HG02588 (cell line): ENCODE measurements at regions not wholly inside any gene's neighbourhood (a gene's known extent, or its start where the extent isn't known, plus 50 kb on each side); places are given as distances from the start of the nearest gene placed in this dataset.
"Not testable (repeated sequence)": the region's sequence is repeated elsewhere in the genome, so short reads cannot be mapped to it uniquely, and the experiment has no call there.

Source experiments
- ATAC-seq: cut with Tn5 transposase; IDR thresholded peaks from one replicate; pipeline ENCODE4 v1.9.1; 2021; ENCODE audit warnings: mild to moderate bottlenecking, moderate library complexity; ENCODE audit not compliant: unreplicated experiment

DNA sequence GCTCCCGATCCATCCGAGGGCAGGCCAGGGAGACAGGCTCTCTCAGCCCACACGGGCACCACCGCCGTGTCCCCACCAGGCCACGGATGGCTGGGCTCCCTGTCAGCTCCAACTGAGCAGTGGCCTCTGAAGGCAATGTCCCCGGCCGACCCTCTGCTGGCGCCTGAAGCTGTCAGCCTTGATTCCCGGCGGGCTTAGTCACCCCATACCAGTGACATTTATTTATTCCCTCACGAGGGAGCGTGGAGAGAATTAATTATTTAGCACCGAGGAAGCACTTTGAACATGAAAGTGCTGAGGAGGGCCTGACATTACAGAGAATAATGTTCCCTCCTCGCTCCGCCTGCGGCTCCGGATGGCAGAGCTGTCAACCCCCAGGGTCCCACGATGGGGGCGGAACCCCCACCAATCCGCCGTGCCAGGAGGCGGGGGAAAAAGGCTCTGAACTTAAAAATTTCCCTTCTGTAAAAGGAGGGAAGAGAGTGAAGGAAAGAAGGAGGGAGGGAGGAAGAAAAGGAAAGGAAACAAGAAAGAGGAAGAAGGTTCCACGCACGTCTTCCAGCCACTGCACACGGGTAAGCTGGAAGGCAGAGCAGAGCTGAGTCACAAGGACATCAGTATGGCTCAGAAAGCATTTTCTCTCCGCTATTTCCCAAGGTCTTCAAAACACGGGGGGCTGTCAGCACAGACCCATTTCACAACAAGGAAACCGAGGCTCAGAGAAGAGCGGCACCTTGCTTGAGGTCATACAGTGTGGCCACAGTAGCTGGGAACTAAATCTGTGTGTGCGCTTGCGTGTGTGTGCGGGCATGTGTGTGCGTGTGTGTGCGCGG, 108.7 kb upstream of the NCOR2 start:
- ATAC-seq = no peak

DNA sequence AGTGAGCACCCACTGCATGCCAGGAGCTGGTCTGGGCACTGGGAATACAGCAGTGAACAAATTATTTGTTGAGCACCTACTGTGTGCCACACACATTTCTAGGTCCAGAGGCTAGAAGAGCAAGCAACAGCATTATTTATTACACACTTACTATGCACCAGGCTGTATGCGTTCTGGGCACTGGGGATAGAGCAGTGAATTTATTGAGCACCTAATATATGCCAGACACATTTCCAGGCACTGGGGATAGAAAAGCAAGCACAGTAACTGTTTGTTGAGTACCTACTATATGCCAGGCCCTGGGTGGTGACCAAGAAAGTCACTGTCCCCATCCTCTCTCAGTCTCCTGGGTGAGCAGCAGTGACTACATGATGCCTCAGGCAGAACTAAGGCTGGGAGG, 107.5 kb upstream of the NCOR2 start:
- no peak for ATAC-seq

DNA sequence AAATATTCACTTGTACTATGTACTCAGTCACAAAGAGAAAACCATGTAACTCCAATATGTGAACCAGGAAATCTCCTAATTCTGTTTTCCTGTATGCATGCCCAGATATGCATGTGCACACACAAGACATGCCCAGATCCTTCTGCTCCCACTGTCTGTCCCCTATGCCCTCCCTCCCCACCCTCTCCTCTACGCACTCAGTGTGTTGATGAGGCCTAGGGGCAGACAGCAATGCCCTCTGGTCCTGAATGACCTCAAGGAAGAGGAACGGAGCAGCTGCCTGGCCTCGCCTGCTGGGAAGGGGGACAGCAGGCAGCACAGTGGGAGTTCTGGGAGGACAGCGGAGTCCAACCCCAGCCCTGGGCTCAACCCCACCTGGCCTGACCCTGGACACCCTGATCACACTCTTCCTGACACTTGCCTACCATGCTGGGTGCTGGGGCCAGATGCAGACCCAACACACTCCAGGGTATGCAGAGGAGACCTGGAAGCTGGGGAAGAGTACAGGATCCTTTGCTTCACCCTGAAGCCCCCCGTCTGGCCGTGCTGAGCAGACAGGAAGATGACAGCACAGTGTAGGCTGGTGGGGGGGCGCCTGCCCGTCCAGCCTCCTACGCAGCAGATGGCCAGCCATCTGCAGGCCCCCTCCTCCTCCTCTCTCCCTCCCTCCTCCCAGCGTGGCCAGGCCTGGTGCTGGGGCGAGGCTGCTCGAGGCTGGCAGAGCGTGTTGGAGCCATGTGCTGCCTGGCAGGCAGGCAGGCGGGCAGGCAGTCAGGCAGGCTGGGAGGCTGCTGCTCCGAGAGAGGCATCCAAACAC, 106.6 kb upstream of the NCOR2 start:
- ATAC-seq = no peak

DNA sequence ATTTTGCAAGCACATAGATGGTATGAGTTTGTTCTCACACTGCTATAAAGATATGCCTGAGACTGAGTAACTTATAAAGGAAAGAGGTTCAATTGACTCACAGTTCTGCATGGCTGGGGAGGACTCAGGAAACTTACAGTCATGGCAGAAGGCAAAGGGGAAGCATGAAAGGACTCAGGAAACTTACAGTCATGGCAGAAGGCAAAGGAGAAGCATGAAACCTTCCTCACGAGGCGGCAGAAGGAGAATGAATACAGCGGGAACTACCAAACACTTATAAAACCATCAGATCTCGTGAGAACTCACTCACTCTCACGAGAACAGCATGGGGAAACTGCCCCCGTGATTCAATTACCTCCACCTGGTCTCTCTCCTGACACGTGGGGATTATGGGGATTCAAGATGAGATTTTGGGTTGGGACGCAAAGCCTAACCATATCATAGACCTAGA, 101.9 kb upstream of the NCOR2 start:
- ATAC-seq = not testable (repeated sequence)

DNA sequence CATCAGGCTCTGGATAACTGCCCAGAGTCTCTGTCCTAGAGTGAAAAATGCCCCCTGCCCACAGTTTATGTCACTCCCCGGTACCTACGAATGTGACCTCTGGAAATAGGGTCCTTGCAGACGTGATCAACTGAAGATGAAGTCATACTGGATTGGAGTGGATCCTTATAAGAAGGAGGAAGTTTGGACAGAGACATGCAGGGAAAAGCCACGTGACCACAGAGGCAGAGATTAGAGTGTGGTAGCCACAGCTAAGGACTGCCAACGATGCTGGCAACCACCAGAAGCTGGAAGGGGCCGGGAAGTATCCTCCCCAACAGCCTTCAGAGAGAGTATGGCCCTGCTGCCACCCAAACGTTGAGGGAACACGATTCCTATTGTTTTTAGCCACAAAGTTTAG, 101.2 kb upstream of the NCOR2 start:
- no peak for ATAC-seq

DNA sequence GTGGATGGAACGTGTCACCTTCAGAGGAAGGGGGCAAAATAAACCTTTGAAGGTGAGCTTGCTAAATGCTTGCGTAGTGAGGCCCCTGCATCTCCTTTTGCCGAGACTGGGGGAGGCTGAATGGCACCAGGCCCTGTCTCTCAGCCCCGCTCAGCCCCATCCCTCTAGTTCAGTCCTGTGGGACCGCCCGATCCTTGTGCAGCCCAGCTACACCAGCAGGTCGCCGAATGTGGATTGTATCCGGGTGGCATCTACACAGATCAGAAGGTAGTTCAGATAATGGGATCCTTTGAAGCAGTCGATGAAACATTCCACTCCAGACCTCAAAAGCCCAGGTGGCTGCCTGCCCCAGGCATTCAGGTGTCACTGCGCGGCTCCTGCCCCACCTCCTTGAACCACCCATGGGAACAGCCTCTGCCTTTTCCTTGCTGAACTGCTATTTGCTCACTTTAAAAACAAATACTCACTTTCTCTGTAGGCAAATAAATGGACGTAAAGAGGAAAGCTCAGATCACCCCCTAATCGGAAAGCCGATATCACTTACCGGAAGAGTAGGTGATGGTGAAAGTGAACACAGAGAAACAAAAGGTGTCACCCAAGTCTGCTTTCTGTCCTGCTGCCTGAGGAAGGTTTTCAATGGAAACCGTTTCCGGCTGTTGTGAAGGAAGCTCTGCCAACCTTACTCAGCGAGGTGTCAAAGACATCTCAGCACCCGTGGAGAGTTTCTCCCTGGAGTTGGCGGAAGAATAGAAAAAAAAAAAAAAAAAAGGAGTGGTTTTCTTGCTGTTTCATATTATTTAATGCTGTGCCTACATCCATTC, 100.3 kb upstream of the NCOR2 start:
- ATAC-seq = no peak

DNA sequence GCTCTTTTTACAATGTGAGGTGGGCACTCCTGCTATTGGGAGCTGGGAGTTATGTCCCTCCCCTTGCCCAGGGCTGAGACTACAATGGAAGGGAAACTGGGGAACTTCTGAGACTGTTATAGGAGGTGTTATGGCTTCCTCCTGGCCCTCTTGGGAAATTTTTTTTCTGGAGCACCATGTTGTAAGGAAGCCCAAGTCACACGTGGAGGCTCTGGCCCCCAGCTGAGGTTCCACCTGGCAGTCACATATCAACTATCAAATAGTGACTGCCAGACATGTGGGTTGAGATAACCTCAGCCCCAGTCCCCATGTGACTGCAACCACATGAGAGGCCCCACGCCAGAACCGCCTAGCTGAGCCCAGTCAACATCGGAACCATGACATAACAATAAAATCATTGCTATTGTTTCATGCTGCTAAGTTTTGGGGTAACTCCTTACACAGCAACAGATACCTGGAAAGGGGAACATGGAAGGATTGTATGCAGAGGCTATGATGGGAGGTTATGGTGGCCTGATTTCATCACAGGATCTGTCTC, 99.4 kb upstream of the NCOR2 start:
- ATAC-seq = no peak

GRCh38 chr12:124665511-124665910, 98.1 kb upstream of the NCOR2 start:
- no peak for ATAC-seq

GRCh38 chr12:124664395-124665111, 97.1 kb upstream of the NCOR2 start:
- ATAC-seq = no peak

DNA sequence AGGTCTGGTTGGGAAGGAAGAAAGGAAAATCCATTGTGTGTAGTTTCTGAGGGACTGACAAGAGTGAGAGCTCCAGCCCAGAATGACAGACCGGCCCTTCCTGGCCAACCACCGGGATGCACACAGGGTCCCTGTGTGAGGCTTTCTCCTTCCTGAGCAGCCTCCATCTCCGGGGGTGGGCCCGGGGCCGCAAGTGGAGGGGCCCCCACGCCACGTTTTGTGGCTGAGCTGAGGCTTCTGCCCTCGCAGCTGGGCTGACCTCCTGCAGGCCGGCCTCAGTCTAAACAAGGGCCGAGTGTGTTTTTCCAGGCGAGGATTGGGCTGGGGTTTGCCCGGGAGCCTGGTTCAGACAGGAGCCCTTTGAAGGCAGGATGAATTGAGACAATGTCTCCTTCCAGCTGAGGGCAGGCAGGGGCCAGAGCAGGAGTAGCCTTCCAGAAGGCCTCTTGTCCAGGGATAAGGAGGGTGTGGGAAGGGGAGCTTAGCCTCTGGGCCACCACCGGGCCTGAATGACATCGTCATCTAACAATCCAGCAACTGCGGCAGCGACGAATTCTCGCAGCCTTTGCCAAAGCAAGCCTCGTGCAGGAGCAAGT, 96.5 kb upstream of the NCOR2 start:
- no peak for ATAC-seq

GRCh38 chr12:124663206-124663605, 95.8 kb upstream of the NCOR2 start:
- ATAC-seq = no peak

DNA sequence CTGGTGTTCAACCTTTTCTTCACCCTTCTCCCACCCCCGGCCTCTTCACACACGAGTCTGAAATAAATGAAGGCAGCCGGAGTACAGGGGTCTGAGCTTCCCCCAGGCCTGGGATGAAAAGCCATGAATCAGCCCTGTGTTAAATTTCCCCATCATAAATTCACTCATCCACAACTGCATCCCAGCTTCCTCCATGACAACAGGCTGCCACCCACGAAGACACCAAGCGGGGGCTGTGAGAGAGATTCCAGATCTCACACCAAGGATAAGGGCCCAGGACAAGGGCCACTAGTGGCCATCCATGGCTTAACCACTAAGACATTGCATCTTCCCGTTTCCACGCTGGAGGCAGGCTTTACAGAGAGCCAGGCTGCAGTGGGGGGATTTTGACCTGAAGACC, 93.9 kb upstream of the NCOR2 start:
- ATAC-seq = no peak

GRCh38 chr12:124660851-124661250, 93.4 kb upstream of the NCOR2 start:
- no peak for ATAC-seq

GRCh38 chr12:124658806-124659402, 91.5 kb upstream of the NCOR2 start:
- no peak for ATAC-seq

DNA sequence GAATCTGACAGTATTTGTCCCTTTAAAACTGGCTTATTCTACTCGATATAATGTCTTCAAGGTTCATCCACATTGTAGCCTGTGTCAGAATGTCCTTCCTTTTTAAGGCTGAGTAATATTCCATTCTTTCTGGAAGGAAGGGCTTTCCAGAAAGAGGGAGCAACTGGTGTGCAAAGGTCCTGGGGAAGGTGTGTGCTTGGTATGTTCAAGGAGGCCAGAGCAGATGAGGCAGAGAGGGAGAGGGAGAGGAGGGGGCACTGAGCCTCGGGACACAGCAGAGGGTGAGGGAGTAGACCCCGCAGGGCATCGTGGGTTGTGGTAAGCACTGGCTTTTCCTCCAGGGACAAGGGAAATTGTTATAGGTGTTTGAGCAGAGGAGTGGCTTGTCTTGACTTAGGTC, 90.9 kb upstream of the NCOR2 start:
- no peak for ATAC-seq

- ATAC-seq = no peak
Observed at GRCh38 chr12:124656947-124657434, 89.6 kb upstream of the NCOR2 start.

DNA sequence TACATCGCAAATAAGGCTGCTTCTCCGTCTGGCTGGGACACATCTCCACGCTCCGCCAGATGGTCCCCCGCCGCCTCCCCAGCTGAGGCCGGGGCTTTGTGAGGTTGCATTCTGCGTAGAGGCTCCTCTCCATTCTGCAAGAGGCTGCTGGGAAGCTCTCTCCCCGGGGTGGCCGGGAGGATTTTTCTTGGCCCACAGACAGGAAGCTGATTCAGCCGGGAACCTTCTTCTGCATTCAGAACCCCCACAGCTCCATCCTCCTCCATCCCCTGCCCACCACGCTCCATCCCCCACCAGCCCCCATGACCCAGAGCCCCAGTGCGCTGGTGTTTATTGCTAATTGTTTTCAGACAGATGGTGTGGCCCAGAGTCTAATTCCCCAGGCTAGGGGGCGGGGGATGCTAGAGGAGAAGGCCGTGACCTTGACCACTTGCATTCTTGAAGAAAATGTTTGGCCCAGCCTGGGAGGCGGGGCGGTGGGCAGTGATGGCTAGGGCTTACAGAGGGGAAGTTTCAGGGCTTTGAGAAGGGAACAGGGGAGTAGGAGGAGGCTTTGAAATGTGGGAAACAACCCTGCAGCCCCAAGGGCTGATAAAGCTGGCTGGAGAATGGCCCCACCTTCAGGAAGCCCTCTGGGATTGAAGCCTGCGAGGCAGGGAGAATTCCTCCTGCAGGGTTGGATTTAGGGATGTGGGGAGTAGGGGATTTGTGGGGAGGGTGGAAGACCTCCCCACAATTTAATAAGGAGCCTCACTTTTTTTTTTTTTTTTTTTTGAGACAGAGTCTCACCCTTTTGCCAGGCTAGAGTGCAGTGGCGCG, 88.5 kb upstream of the NCOR2 start:
- no peak for ATAC-seq

- no peak for ATAC-seq
Observed at GRCh38 chr12:124655048-124655697, 87.8 kb upstream of the NCOR2 start.
